Natural killer cell (primary cell): ENCODE measurements at regions not wholly inside any gene's neighbourhood (a gene's known extent, or its start where the extent isn't known, plus 50 kb on each side); places are given as distances from the start of the nearest gene placed in this dataset.

Experiments used
- ATAC-seq, 3 donors: fragments of 150-1000 bp in 2 of 3; fragments of 200-7000 bp in 1 of 3; cut with Tn5 transposase; 1 replicate in 1 of 3; 2 replicates in 2 of 3; pipeline ENCODE4 v1.10.0; 2021; ENCODE audit warnings: mild to moderate bottlenecking in 2 of 3, moderate library complexity in 2 of 3
- DNase-seq, 2 donors: peaks; one replicate each; pipeline versions ENCODE4 v3.0.0 to v3.0.0-alpha.2; 2013 to 2021; ENCODE audit warnings: mixed read lengths in 1 of 2
- H3K27ac ChIP-seq: one replicate; pipeline ENCODE4 v1.5.1; 2013; ENCODE audit warnings: mild to moderate bottlenecking, low read length
- H3K27me3 ChIP-seq: one replicate; pipeline ENCODE4 v1.6.1; 2013; ENCODE audit warnings: low read length; ENCODE audit not compliant: control insufficient read depth, insufficient read depth
- H3K36me3 ChIP-seq: one replicate; pipeline ENCODE4 v1.6.1; 2013; ENCODE audit warnings: low read length; ENCODE audit not compliant: control insufficient read depth, insufficient read depth
- H3K4me1 ChIP-seq: one replicate; pipeline ENCODE4 v1.6.1; 2013; ENCODE audit warnings: low read length; ENCODE audit not compliant: control insufficient read depth, insufficient read depth
- H3K4me3 ChIP-seq: one replicate; pipeline ENCODE4 v1.5.1; 2013; ENCODE audit warnings: low read length
- H3K9me3 ChIP-seq: one replicate; pipeline ENCODE4 v1.6.1; 2013; ENCODE audit warnings: low read length; ENCODE audit not compliant: control insufficient read depth, insufficient read depth
- H3K27ac Mint-ChIP-seq, 2 donors: one replicate each; pipeline ENCODE4 v1.8.0; 2022; ENCODE audit warnings: mild to moderate bottlenecking in 2 of 2, mixed read lengths in 2 of 2, moderate library complexity in 1 of 2
- H3K27me3 Mint-ChIP-seq, 2 donors: one replicate each; pipeline ENCODE4 v1.8.0; 2022; ENCODE audit warnings: low read depth in 2 of 2, mixed read lengths in 2 of 2
- H3K36me3 Mint-ChIP-seq: one replicate; pipeline ENCODE4 v1.8.0; 2022; ENCODE audit warnings: mixed read lengths
- H3K4me1 Mint-ChIP-seq, 2 donors: one replicate each; pipeline ENCODE4 v1.8.0; 2022; ENCODE audit warnings: mixed read lengths in 2 of 2
- H3K4me3 Mint-ChIP-seq: one replicate; pipeline ENCODE4 v1.8.0; 2022; ENCODE audit warnings: mild to moderate bottlenecking, moderate library complexity, mixed read lengths
- H3K9me3 Mint-ChIP-seq, 2 donors: one replicate each; pipeline ENCODE4 v1.8.0; 2022; ENCODE audit warnings: mixed read lengths in 2 of 2
- CTCF ChIP-seq: fragments of 200-600 bp; IDR thresholded peaks from one replicate; pipeline ENCODE4 v1.8.0; 2022; ENCODE audit warnings: antibody characterized with exemption
- WGBS: methylation state at CpG from one replicate; pipeline ENCODE4 v1.1.7; 2013; ENCODE audit warnings: missing lambda C conversion rate; ENCODE audit not compliant: insufficient coverage; 5-methylcytosine and 5-hydroxymethylcytosine counted together
- intact Hi-C: fragments of 100-400 bp; cut with micrococcal nuclease; formaldehyde crosslinking; loops from one replicate; pipeline ENCODE4 v1.14.2; 2022

- intact Hi-C loops = no loop called here
- H3K27ac ChIP-seq = no peak overlapping the region
- no peaks in the 10 kb centered on the region for H3K9me3 ChIP-seq
- no peak overlapping the region for H3K4me3 Mint-ChIP-seq
- H3K36me3 ChIP-seq = no peaks in the 10 kb centered on the region
- ATAC-seq (no peak), DNase-seq (no peak)
- no peaks in the 10 kb centered on the region for H3K36me3 Mint-ChIP-seq
- 87% methylated on average over 6 of the region's 6 CpGs for WGBS
- no peak for TF ChIP-seq CTCF
- no peaks in the 10 kb centered on the region for H3K27me3 Mint-ChIP-seq
- H3K27me3 ChIP-seq = no peaks in the 10 kb centered on the region
- no peaks in the 10 kb centered on the region for H3K4me1 ChIP-seq
- H3K4me3 ChIP-seq = no peak overlapping the region
- no peaks in the 10 kb centered on the region for H3K4me1 Mint-ChIP-seq
- peaks cover 2 to 3% of the 10 kb centered on the region in 2 donors for H3K9me3 Mint-ChIP-seq
- no peak overlapping the region for H3K27ac Mint-ChIP-seq
Measured at GRCh38 chr17:69810326-69810965, 264.6 kb upstream of the KCNJ16 start.

GRCh38 chr17:69812240-69812837 is 262.7 kb upstream of the KCNJ16 start:
- Mint-ChIP-seq H3K36me3 (no peaks in the 10 kb centered on the region), H3K4me1 (no peaks in the 10 kb centered on the region), H3K27me3 (no peaks in the 10 kb centered on the region), H3K9me3 (peaks cover 2 to 3% of the 10 kb centered on the region in 2 donors), H3K27ac (no peak overlapping the region), H3K4me3 (no peak overlapping the region)
- intact Hi-C loops = no loop called here
- no peak for DNase-seq
- H3K27ac ChIP-seq = no peak overlapping the region
- H3K4me1 ChIP-seq = no peaks in the 10 kb centered on the region
- H3K9me3 ChIP-seq = no peaks in the 10 kb centered on the region
- no peaks in the 10 kb centered on the region for H3K36me3 ChIP-seq
- H3K27me3 ChIP-seq = no peaks in the 10 kb centered on the region
- 86% methylated on average over 3 of the region's 4 CpGs for WGBS
- TF ChIP-seq CTCF = no peak
- no peak for ATAC-seq
- no peak overlapping the region for H3K4me3 ChIP-seq

- H3K27ac Mint-ChIP-seq = no peak overlapping the region
- 100% methylated on average over 1 of the region's 2 CpGs for WGBS
- TF ChIP-seq CTCF = no peak
Measured at GRCh38 chr17:69814031-69814430, 261.0 kb upstream of the KCNJ16 start.

GRCh38 chr17:69815406-69815805 is 259.6 kb upstream of the KCNJ16 start:
- WGBS = 84% methylated on average over 2 of the region's 4 CpGs
- H3K27ac ChIP-seq = no peak overlapping the region
- no peaks in the 10 kb centered on the region for H3K4me1 ChIP-seq
- no peak for DNase-seq
- intact Hi-C loops = no loop called here
- no peak for TF ChIP-seq CTCF
- H3K36me3 Mint-ChIP-seq = no peaks in the 10 kb centered on the region
- H3K9me3 Mint-ChIP-seq = peaks cover 2 to 4% of the 10 kb centered on the region in 2 donors
- H3K27me3 Mint-ChIP-seq = no peaks in the 10 kb centered on the region
- no peaks in the 10 kb centered on the region for H3K27me3 ChIP-seq
- H3K27ac Mint-ChIP-seq = no peak overlapping the region
- H3K36me3 ChIP-seq = no peaks in the 10 kb centered on the region
- no peak for ATAC-seq
- no peaks in the 10 kb centered on the region for H3K4me1 Mint-ChIP-seq
- no peaks in the 10 kb centered on the region for H3K9me3 ChIP-seq
- no peak overlapping the region for H3K4me3 ChIP-seq
- H3K4me3 Mint-ChIP-seq = no peak overlapping the region

More at GRCh38 chr17:69814031-69814430, 261.0 kb upstream of the KCNJ16 start:
- no peaks in the 10 kb centered on the region for H3K27me3 Mint-ChIP-seq
- no peaks in the 10 kb centered on the region for H3K4me1 Mint-ChIP-seq
- no peaks in the 10 kb centered on the region for H3K27me3 ChIP-seq
- H3K36me3 ChIP-seq = no peaks in the 10 kb centered on the region
- no peak for ATAC-seq
- intact Hi-C loops = no loop called here
- no peak overlapping the region for H3K4me3 Mint-ChIP-seq
- DNase-seq = no peak
- no peak overlapping the region for H3K27ac ChIP-seq
- H3K4me1 ChIP-seq = no peaks in the 10 kb centered on the region
- H3K9me3 Mint-ChIP-seq = peaks cover 2 to 3% of the 10 kb centered on the region in 2 donors
- no peaks in the 10 kb centered on the region for H3K9me3 ChIP-seq
- H3K36me3 Mint-ChIP-seq = no peaks in the 10 kb centered on the region
- no peak overlapping the region for H3K4me3 ChIP-seq
